ENCODE measurements at regions not wholly inside any gene's neighbourhood (a gene's known extent, or its start where the extent isn't known, plus 50 kb on each side); places are given as distances from the start of the nearest gene placed in this dataset.

DNA sequence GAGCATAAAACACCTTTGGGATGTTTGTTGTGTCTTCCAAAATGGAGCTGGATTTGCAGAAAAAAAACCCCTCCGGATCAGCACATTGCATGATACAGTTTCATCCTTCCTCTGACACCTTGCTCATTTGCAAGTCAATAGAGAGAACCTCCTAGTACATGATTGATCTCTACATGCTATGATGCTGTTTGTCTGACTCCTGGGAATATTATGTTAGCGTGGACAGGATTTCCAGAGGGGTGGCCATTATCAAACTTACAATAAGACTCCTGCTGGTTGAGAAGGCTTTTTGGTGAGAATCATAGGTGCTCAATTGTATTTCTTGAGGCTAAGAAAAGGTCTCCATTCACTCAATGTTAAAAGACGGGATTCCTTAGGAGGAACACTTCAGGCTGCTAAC, 75.9 kb upstream of the SCEL start:
- TF ChIP-seq, protein P1, sequence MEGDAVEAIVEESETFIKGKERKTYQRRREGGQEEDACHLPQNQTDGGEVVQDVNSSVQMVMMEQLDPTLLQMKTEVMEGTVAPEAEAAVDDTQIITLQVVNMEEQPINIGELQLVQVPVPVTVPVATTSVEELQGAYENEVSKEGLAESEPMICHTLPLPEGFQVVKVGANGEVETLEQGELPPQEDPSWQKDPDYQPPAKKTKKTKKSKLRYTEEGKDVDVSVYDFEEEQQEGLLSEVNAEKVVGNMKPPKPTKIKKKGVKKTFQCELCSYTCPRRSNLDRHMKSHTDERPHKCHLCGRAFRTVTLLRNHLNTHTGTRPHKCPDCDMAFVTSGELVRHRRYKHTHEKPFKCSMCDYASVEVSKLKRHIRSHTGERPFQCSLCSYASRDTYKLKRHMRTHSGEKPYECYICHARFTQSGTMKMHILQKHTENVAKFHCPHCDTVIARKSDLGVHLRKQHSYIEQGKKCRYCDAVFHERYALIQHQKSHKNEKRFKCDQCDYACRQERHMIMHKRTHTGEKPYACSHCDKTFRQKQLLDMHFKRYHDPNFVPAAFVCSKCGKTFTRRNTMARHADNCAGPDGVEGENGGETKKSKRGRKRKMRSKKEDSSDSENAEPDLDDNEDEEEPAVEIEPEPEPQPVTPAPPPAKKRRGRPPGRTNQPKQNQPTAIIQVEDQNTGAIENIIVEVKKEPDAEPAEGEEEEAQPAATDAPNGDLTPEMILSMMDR (IDR thresholded peaks at IDR 0.05; ENCODE audit: poor library complexity) = no peak
- TF ChIP-seq EZH2 (IDR thresholded peaks at IDR 0.05; ENCODE audit: borderline replicate concordance) (no peak), EZH2phosphoT487 (IDR thresholded peaks at IDR 0.05; ENCODE audit: low read depth, severe bottlenecking, unreplicated experiment) (no peak)

All from hepatocyte (in vitro differentiated cells).